ENCODE measurements at regions not wholly inside any gene's neighbourhood (a gene's known extent, or its start where the extent isn't known, plus 50 kb on each side); places are given as distances from the start of the nearest gene placed in this dataset.

DNA sequence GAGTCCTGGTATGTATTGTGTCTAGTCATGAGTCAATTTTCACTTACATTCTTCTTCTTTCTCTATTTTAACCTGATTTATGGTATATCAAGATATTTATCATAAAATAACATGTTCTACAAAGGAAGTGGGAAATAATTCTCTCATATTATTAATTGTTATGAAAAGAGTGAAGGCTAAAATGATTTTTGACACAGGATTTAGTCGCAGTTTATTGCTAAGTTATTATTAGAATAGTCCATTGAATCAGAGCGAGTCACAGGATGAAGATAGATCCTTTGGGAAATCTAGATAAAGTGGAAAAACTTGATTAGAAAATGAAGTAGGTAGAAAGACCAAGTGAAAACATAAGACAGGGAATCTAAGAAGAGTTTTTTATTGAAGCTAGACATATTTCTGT, 184.3 kb upstream of the DGKB start:
- TF ChIP-seq, protein P1, sequence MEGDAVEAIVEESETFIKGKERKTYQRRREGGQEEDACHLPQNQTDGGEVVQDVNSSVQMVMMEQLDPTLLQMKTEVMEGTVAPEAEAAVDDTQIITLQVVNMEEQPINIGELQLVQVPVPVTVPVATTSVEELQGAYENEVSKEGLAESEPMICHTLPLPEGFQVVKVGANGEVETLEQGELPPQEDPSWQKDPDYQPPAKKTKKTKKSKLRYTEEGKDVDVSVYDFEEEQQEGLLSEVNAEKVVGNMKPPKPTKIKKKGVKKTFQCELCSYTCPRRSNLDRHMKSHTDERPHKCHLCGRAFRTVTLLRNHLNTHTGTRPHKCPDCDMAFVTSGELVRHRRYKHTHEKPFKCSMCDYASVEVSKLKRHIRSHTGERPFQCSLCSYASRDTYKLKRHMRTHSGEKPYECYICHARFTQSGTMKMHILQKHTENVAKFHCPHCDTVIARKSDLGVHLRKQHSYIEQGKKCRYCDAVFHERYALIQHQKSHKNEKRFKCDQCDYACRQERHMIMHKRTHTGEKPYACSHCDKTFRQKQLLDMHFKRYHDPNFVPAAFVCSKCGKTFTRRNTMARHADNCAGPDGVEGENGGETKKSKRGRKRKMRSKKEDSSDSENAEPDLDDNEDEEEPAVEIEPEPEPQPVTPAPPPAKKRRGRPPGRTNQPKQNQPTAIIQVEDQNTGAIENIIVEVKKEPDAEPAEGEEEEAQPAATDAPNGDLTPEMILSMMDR (conservative IDR thresholded peaks at IDR 0.05; ENCODE audit: low read length) = no peak
- no peak for TF ChIP-seq EZH2phosphoT487 (IDR thresholded peaks at IDR 0.05; ENCODE audit: borderline replicate concordance, low read depth, low read length)

Measured in OCI-LY7 (cell line).